ENCODE measurements at regions not wholly inside any gene's neighbourhood (a gene's known extent, or its start where the extent isn't known, plus 50 kb on each side); places are given as distances from the start of the nearest gene placed in this dataset.
A peak's percentile ranks its signal among the peaks of the same experiment; 100 is the strongest.

GRCh38 chr15:36156879-36157427, 422.5 kb upstream of the CDIN1 start:
- H3K18ac ChIP-seq (ENCODE audit: low read depth in 1 of 2, low read length in 2 of 2) = peak overlapping the region in 1 of 2 experiments; percentile 13
- no peak overlapping the region for H2AK5ac ChIP-seq (ENCODE audit: low read length, severe bottlenecking)
- no peak overlapping the region for H3K9ac ChIP-seq (ENCODE audit: low read length)
- H3K79me1 ChIP-seq (replicated peaks; ENCODE audit: low read length, poor library complexity, severe bottlenecking) = no peaks in the 10 kb centered on the region
- no peak overlapping the region for H3K4me3 ChIP-seq (ENCODE audit: insufficient read depth in 1 of 2, low read depth in 1 of 2, low read length in 2 of 2)
- no peak overlapping the region for H2BK15ac ChIP-seq (ENCODE audit: low read depth, poor library complexity, severe bottlenecking)
- H4K8ac ChIP-seq (ENCODE audit: low read length) = no peak overlapping the region
- no peaks in the 10 kb centered on the region for H3K9me3 ChIP-seq (ENCODE audit: control insufficient read depth, low read length)
- peak; percentile 46 for DNase-seq
- no peaks in the 10 kb centered on the region for H3K27me3 ChIP-seq (ENCODE audit: control insufficient read depth in 1 of 2, insufficient read depth in 1 of 2, low read length in 2 of 2)
- H2BK5ac ChIP-seq (ENCODE audit: low read depth, low read length, poor library complexity, severe bottlenecking) = no peak overlapping the region
- no peak overlapping the region for H2BK120ac ChIP-seq (ENCODE audit: low read depth, low read length)
- no peak overlapping the region for H4K91ac ChIP-seq (ENCODE audit: low read length)
- no peak overlapping the region for H3K23ac ChIP-seq (ENCODE audit: low read length in 2 of 2)
- H3K4me1 ChIP-seq (ENCODE audit: control insufficient read depth, insufficient read depth, low read depth, low read length) = no peaks in the 10 kb centered on the region
- H3K36me3 ChIP-seq (ENCODE audit: control insufficient read depth in 1 of 2, insufficient read depth in 2 of 2, low read depth in 1 of 2, low read length in 2 of 2) = no peaks in the 10 kb centered on the region
- no peak overlapping the region for H2BK12ac ChIP-seq (ENCODE audit: low read length in 2 of 2)
- H2AFZ ChIP-seq (ENCODE audit: low read depth, low read length) = no peak overlapping the region
- H3K14ac ChIP-seq (ENCODE audit: low read length in 2 of 2) = no peak overlapping the region
- WGBS = 9% methylated on average over 1 of the region's 1 CpG
- H3K4me2 ChIP-seq (ENCODE audit: low read length, poor library complexity, severe bottlenecking) = no peak overlapping the region
- no peak overlapping the region for H3K27ac ChIP-seq (ENCODE audit: low read length, poor library complexity, severe bottlenecking)
- no peak overlapping the region for H3K4ac ChIP-seq (ENCODE audit: low read depth in 1 of 2, low read length in 2 of 2)

- peak; percentile 19 for DNase-seq
- H2AK5ac ChIP-seq (ENCODE audit: low read length, severe bottlenecking) = no peak overlapping the region
- no peak overlapping the region for H3K9ac ChIP-seq (ENCODE audit: low read length)
- no peak overlapping the region for H3K4me3 ChIP-seq (ENCODE audit: insufficient read depth in 1 of 2, low read depth in 1 of 2, low read length in 2 of 2)
- no CpG with 5 or more reads among the region's 1 CpG for WGBS
- H3K27ac ChIP-seq (ENCODE audit: low read length, poor library complexity, severe bottlenecking) = no peak overlapping the region
- no peak overlapping the region for H2BK15ac ChIP-seq (ENCODE audit: low read depth, poor library complexity, severe bottlenecking)
- no peak overlapping the region for H2AFZ ChIP-seq (ENCODE audit: low read depth, low read length)
- no peaks in the 10 kb centered on the region for H3K79me1 ChIP-seq (replicated peaks; ENCODE audit: low read length, poor library complexity, severe bottlenecking)
- no peaks in the 10 kb centered on the region for H3K27me3 ChIP-seq (ENCODE audit: control insufficient read depth in 1 of 2, insufficient read depth in 1 of 2, low read length in 2 of 2)
- H3K14ac ChIP-seq (ENCODE audit: low read length in 2 of 2) = no peak overlapping the region
- H3K4me2 ChIP-seq (ENCODE audit: low read length, poor library complexity, severe bottlenecking) = no peak overlapping the region
- H4K8ac ChIP-seq (ENCODE audit: low read length) = no peak overlapping the region
- H2BK5ac ChIP-seq (ENCODE audit: low read depth, low read length, poor library complexity, severe bottlenecking) = no peak overlapping the region
- no peaks in the 10 kb centered on the region for H3K9me3 ChIP-seq (ENCODE audit: control insufficient read depth, low read length)
- H2BK12ac ChIP-seq (ENCODE audit: low read length in 2 of 2) = no peak overlapping the region
- no peaks in the 10 kb centered on the region for H3K4me1 ChIP-seq (ENCODE audit: control insufficient read depth, insufficient read depth, low read depth, low read length)
- H3K23ac ChIP-seq (ENCODE audit: low read length in 2 of 2) = no peak overlapping the region
- no peaks in the 10 kb centered on the region for H3K36me3 ChIP-seq (ENCODE audit: control insufficient read depth in 1 of 2, insufficient read depth in 2 of 2, low read depth in 1 of 2, low read length in 2 of 2)
- no peak overlapping the region for H3K4ac ChIP-seq (ENCODE audit: low read depth in 1 of 2, low read length in 2 of 2)
- no peak overlapping the region for H2BK120ac ChIP-seq (ENCODE audit: low read depth, low read length)
- no peak overlapping the region for H3K18ac ChIP-seq (ENCODE audit: low read depth in 1 of 2, low read length in 2 of 2)
- no peak overlapping the region for H4K91ac ChIP-seq (ENCODE audit: low read length)
Observed at GRCh38 chr15:36160351-36160750, 419.1 kb upstream of the CDIN1 start.

GRCh38 chr15:36161108-36161507, 418.3 kb upstream of the CDIN1 start:
- Histone ChIP-seq H3K18ac (ENCODE audit: low read depth in 1 of 2, low read length in 2 of 2) (no peak overlapping the region), H3K36me3 (ENCODE audit: control insufficient read depth in 1 of 2, insufficient read depth in 2 of 2, low read depth in 1 of 2, low read length in 2 of 2) (no peaks in the 10 kb centered on the region), H2BK15ac (ENCODE audit: low read depth, poor library complexity, severe bottlenecking) (no peak overlapping the region), H3K4ac (ENCODE audit: low read depth in 1 of 2, low read length in 2 of 2) (no peak overlapping the region), H3K4me3 (ENCODE audit: insufficient read depth in 1 of 2, low read depth in 1 of 2, low read length in 2 of 2) (no peak overlapping the region), H3K27me3 (ENCODE audit: control insufficient read depth in 1 of 2, insufficient read depth in 1 of 2, low read length in 2 of 2) (no peaks in the 10 kb centered on the region), H2BK5ac (ENCODE audit: low read depth, low read length, poor library complexity, severe bottlenecking) (no peak overlapping the region), H3K79me1 (replicated peaks; ENCODE audit: low read length, poor library complexity, severe bottlenecking) (no peaks in the 10 kb centered on the region), H3K4me2 (ENCODE audit: low read length, poor library complexity, severe bottlenecking) (no peak overlapping the region), H3K4me1 (ENCODE audit: control insufficient read depth, insufficient read depth, low read depth, low read length) (no peaks in the 10 kb centered on the region), H3K9ac (ENCODE audit: low read length) (no peak overlapping the region), H3K27ac (ENCODE audit: low read length, poor library complexity, severe bottlenecking) (no peak overlapping the region), H4K91ac (ENCODE audit: low read length) (no peak overlapping the region), H2AK5ac (ENCODE audit: low read length, severe bottlenecking) (no peak overlapping the region), H3K14ac (ENCODE audit: low read length in 2 of 2) (no peak overlapping the region), H2BK120ac (ENCODE audit: low read depth, low read length) (no peak overlapping the region), H3K9me3 (ENCODE audit: control insufficient read depth, low read length) (no peaks in the 10 kb centered on the region), H4K8ac (ENCODE audit: low read length) (no peak overlapping the region), H3K23ac (ENCODE audit: low read length in 2 of 2) (no peak overlapping the region), H2AFZ (ENCODE audit: low read depth, low read length) (no peak overlapping the region), H2BK12ac (ENCODE audit: low read length in 2 of 2) (no peak overlapping the region)
- no peak for DNase-seq

- Histone ChIP-seq H2BK120ac (ENCODE audit: low read depth, low read length) (no peak overlapping the region), H3K79me1 (replicated peaks; ENCODE audit: low read length, poor library complexity, severe bottlenecking) (no peaks in the 10 kb centered on the region), H3K23ac (ENCODE audit: low read length in 2 of 2) (no peak overlapping the region), H3K4me1 (ENCODE audit: control insufficient read depth, insufficient read depth, low read depth, low read length) (no peaks in the 10 kb centered on the region), H2AFZ (ENCODE audit: low read depth, low read length) (no peak overlapping the region), H2AK5ac (ENCODE audit: low read length, severe bottlenecking) (no peak overlapping the region), H3K18ac (ENCODE audit: low read depth in 1 of 2, low read length in 2 of 2) (peak overlapping the region in 1 of 2 experiments; percentile 18), H3K4me3 (ENCODE audit: insufficient read depth in 1 of 2, low read depth in 1 of 2, low read length in 2 of 2) (peak overlapping the region in 1 of 2 experiments; percentile 20), H3K9me3 (ENCODE audit: control insufficient read depth, low read length) (no peaks in the 10 kb centered on the region), H3K27ac (ENCODE audit: low read length, poor library complexity, severe bottlenecking) (no peak overlapping the region), H3K4me2 (ENCODE audit: low read length, poor library complexity, severe bottlenecking) (no peak overlapping the region), H3K9ac (ENCODE audit: low read length) (no peak overlapping the region), H2BK5ac (ENCODE audit: low read depth, low read length, poor library complexity, severe bottlenecking) (no peak overlapping the region), H3K27me3 (ENCODE audit: control insufficient read depth in 1 of 2, insufficient read depth in 1 of 2, low read length in 2 of 2) (no peaks in the 10 kb centered on the region), H3K36me3 (ENCODE audit: control insufficient read depth in 1 of 2, insufficient read depth in 2 of 2, low read depth in 1 of 2, low read length in 2 of 2) (no peaks in the 10 kb centered on the region), H4K8ac (ENCODE audit: low read length) (no peak overlapping the region), H2BK12ac (ENCODE audit: low read length in 2 of 2) (no peak overlapping the region), H3K4ac (ENCODE audit: low read depth in 1 of 2, low read length in 2 of 2) (no peak overlapping the region), H4K91ac (ENCODE audit: low read length) (no peak overlapping the region), H2BK15ac (ENCODE audit: low read depth, poor library complexity, severe bottlenecking) (no peak overlapping the region), H3K14ac (ENCODE audit: low read length in 2 of 2) (no peak overlapping the region)
- 75% methylated on average over 2 of the region's 2 CpGs for WGBS
- peak; percentile 20 for DNase-seq
Observed at GRCh38 chr15:36161771-36162212, 417.6 kb upstream of the CDIN1 start.
